HG03066 (cell line): ENCODE measurements at regions not wholly inside any gene's neighbourhood (a gene's known extent, or its start where the extent isn't known, plus 50 kb on each side); places are given as distances from the start of the nearest gene placed in this dataset.
"Not testable (repeated sequence)": the region's sequence is repeated elsewhere in the genome, so short reads cannot be mapped to it uniquely, and the experiment has no call there.

Experiments used
- ATAC-seq: cut with Tn5 transposase; IDR thresholded peaks from one replicate; pipeline ENCODE4 v1.9.1; 2021; ENCODE audit warnings: low read depth; ENCODE audit not compliant: unreplicated experiment

DNA sequence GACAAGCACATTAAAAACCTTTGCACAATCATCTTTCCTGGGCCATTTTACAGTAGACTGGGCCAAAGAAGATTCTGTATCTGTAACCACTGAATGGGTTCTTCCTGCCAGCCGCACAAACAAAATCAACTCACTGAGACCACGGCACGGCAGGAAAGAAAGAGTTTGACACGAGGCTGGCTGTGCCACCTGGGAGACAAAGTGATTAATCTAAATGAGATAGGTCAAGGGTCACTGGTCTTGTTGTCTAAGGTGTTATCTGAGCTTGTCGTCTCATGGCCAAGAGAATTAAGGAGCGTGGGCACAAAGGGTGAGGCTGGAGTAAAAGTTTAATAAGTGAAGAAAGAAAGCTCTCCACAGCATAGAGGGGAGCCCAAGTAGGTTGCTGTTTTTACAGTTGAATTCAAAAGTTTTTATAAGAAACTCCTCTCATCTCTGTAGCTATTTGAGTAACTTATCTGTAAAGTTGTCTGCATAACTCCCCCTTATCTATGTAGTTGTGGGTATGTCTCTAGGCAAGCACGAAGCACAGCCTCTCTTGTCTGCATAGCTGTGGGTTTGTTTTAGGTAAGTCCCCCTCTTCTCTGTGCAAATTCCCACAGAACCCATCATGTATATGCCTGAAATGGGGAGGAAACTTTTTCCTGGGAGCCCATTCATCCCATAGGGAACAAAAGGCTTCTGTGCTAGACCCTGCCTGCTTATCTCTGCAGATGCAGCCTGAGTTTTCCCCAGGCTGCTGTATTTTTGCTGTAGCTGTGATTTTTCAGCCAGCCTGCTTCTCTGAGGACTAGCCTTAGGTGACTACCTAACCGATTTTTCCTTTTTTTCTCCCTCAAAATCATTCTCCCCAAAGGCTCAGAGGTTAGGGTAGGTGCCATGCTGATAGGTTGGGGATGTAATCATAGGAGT, 1314.6 kb upstream of the TMEM132C start:
- ATAC-seq: no peak

DNA sequence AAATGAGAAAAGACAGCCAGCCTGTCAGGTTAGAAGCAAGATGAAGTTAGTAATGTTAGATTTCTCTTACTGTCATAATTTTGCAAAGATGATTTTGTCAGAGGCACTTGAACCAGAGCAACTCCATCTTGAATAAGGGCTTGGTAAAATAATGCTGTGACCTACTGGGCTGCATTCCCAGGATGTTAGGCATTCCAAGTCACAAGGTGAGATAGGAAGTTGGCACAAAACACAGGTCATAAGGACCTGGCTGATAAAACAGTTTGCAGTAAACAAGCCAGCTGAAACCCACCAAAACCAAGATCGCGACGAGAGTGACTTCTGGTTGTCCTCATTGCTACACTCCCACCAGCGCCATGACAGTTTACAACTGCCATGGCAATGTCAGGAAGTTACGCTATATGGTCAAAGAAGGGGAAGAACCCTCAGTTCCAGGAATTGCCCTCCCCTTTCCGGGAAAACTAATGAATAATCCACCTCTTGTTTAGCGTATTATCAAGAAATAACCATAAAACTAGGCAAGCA, 1313.5 kb upstream of the TMEM132C start:
- no peak for ATAC-seq

DNA sequence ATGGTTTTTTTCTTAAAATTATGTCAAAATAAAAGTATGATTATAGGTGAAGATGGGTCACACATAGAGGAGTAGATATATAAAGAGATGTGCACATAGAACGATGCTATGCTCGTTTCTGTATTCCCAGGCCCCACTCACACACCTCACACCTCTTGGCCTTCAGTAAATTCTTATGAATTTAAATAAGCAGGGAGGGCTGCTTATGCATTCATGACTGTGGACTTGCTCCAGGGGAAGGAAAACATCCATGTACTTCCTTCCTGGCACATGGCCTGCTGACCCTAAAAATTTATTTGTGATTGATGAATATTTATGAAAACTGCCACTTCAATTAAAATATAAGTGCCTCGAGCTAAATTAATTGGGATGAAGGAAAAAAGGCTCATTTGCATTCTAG, 1306.7 kb upstream of the TMEM132C start:
- ATAC-seq: no peak

DNA sequence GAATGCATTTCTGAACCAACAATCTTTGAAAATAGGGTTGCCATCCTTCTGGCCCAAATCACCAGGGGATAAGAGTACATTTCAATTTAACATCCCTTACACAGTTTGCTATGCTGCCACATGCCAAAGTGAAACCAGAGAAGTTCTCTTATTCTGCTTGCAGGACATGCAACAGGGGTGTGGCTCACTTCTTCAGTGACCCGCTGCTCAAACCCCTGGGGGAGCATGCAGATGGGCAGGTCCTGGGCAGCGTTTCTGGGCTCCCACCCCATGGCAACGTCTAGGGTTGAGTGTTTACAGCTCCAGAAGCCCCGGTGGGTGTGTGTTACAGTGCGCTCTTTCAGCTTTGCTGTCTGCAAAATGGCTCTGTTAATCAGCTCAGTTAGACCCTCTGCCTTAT, 1306.3 kb upstream of the TMEM132C start:
- no peak for ATAC-seq

DNA sequence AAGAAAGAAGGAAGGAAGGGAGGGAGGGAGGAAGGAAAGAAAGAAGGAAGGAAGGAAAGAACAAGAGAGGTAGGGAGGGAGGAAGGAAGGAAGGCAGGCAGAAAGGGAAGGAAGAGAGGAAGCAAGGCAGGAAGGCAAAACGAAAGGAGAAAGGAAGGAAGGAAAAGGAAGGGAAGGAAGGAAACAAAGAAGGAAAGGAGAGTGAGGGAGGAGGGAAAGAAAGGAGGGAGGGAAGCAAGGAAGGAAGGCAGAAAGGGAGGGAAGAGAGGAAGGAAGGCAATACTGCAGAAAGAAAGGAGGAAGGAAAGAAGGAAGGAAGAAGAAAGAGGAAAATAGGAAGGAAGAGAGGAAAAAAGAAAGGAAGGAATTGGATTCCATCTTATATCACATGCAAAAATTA, 1303.1 kb upstream of the TMEM132C start:
- ATAC-seq: no peak

DNA sequence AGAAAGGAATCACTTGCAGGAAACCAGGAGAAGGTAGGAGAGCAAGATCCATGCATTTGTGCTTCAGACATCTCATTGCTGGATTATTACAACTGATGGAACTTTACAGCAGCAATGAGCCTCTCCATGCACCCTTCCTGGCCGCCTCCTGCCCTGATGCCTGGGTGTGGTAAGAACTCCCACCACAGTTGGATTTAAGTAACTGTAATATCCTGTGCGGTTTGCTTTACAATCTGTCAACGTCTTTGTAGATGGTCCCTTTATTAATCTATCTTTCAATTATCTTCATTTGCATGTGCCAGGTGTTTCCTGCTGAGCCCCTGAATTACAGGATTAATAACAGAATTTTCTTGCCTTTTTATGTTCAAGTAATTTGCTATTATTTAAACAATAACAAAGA, 1300.5 kb upstream of the TMEM132C start:
- no peak for ATAC-seq

DNA sequence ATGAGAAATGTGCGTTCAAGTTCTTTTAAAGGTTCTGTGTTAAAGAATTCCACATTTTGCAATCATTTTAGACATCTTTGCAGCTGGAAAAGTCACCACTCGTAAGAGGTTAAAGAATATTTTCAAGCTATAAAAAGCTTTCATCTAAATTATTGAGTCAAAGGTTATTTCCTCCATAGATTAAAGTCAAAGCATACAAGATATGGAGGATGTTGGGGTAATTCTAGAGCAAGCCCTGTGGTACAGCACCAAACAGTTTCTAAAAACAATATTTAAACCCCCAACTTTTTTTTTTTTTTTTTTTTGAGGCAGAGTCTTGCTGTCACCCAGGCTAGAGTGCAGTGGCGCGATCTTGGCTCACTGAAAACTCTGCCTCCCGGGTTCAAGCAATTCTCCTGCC, 1299.8 kb upstream of the TMEM132C start:
- ATAC-seq: no peak

DNA sequence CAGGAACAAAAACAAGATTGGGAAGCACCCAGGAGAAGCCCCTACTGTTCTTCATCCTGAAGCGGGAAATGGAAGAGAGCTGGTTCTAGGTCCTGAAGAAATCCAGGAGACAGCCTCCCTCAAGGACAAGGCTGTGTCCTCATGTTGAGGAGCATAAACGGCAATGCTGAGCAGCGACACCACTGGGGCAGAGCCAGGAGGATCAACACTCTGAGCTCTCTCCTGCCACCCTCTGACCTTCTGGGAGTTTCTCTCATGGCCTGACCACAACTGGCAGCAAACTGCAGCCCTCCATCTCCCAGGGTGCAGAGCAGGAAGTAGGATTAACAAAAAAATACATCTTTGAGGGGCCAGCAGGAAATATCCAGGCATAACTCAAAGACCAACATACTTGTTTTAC, 1292.2 kb upstream of the TMEM132C start:
- ATAC-seq: no peak

DNA sequence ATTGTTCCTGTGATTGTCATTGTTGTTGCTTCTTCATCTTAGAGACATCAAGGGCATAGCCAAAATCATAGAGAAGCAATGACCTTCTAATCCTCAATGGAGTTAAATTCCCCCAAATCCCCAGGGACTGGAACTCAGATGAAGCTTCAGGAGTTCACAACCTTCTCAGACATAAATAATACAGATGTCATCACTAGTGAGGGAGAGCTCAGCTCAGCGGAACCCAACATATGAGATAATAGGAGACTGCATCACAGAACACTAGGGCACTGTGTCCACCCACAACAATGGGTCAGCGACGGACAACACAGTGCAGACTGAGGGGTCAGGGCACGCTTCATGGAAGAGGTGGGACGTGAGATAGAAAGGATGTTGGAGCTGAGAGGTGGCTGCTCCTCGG, 1290.4 kb upstream of the TMEM132C start:
- ATAC-seq: no peak

DNA sequence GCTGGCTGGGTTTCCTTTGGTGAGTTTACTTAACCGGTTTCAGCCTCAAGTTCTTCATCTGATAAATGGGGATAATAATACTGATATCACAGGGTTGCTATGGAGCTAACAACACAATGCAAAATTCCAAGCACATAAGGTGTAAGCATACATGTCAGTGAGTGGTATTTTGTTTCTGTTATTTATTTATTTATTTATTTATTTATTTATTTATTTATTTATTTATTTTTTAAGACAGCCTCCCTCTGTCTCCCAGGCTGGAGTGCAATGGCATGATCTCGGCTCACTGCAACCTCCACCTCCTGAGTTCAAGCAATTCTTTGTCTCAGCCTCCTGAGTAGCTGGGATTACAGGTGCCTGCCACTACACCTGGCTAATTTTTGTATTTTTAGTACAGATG, 1287.4 kb upstream of the TMEM132C start:
- ATAC-seq: not testable (repeated sequence)

DNA sequence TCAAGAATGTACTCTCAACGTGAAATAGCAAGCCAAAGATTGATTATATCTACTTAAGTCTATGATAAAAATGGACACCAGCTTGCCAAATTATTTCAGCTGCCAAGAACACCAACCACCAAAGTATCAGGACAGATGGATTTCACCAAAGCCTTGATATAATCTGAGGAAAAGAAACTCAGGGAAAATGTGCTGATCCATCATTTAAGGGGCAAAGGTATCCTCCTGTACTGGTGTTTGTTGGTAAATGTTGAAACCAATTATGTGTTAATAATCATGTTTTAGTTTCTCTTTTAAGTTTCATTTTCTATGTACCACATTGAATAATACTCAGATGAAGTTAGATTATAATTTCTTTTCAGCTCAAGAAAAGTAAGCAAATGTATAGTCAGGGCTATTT, 1284.3 kb upstream of the TMEM132C start:
- no peak for ATAC-seq

DNA sequence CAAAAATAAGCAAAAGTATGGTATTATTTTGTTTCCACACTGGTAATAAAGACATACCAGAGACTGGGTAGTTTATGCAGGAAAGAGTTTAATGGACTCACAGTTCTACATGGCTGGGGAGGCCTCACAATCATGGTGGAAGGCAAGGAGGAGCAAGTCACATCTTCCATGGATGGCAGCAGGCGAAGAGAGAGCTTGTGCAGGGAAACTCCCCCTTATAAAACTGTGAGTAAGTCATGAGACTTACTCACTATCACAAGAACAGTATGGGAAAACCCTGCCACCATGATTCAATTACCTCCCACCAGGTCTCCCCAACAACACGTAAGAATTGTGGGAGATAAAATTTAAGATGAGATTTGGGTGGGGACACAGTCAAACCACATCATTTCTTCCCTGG, 1283.2 kb upstream of the TMEM132C start:
- not testable (repeated sequence) for ATAC-seq

DNA sequence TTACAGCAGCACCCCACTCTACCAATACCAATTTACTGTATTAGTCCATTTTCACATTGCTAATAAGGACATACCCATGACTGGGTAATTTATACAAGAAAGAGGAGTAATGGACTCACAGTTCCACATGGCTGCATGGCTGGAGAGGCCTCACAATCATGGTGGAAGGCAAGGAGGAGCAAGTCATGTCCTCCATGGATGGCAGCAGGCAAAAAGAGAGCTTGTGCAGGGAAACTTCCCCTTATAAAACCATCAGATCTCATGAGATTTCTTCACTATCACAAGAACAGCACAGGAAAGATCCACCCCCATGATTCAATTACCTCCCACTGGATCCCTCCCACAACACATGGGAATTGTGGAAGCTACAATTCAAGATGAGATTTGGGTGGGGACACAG, 1281.3 kb upstream of the TMEM132C start:
- not testable (repeated sequence) for ATAC-seq

DNA sequence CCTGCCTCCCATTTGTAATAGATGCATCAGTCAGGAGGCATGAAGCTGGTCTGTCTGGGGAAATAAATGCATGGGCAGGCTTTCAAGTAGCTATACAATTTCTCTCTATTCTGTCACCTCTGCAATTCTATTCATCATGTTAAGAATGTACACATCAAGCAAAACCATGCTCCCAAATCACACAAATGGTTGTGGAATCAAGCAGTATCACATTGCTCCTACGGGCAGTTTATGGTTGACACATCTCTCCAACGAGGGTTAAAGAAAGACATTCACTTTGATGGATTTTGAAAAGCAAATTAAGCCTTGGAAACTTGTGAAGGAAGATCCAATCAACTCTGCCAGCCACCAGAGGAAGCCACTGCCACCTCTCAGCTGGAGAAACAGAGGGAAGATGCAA, 1277.4 kb upstream of the TMEM132C start:
- no peak for ATAC-seq

DNA sequence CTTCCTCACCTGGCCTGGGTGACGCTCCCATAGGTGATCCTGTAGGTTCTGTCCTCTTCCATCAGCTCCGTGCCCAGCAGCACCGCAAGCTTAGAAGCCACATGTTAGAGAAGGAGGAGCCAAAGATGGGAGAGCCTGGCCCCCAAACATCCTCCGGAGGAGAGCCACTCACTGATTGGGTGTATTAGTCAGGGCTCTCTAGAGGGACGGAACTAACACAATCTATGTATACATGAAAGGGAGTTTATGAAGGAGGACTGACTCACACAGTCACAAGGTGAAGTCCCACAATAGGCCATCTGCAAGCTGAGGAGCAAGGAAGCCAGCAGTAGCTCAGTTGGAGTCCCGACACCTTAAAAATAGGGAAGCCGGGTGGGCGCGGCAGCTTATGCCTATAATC, 1273.1 kb upstream of the TMEM132C start:
- no peak for ATAC-seq

DNA sequence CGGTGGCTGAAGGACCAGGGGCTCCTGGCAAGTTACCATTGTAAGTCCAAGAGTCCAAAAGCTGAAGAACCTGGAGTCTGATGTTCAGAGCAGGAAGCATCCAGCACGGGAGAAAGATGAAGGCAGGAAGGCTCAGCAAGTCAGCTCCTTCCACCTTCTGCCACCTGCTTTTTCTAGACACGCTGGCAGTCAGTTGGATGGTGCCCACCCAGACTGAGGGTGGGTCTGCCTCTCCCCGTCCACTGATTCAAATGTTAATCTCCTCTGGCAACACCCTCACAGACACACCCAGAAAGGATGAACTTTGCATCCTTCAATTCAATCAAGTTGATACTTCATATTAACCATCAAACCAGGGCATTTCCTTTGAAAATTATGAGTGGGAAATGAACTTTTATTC, 1272.4 kb upstream of the TMEM132C start:
- ATAC-seq: no peak

DNA sequence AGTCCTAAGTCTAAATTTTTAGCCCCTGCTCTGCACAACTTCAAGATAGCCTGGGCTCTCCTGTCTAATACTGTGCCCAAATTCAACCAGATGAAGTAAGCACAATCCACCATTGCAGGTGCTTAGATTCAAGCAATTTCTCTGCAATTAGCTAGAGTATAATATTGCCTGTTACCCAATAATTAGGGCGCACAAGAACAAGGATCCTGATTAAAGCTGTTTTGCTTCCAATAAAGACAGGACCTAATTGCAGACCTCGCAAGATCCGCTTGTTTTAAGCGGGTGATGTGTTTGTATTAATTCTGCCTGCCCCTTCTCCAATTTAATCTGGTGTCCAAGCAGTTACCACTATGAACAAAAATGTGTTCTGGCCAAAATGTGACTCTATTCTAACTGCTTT, 1268.9 kb upstream of the TMEM132C start:
- ATAC-seq: no peak

DNA sequence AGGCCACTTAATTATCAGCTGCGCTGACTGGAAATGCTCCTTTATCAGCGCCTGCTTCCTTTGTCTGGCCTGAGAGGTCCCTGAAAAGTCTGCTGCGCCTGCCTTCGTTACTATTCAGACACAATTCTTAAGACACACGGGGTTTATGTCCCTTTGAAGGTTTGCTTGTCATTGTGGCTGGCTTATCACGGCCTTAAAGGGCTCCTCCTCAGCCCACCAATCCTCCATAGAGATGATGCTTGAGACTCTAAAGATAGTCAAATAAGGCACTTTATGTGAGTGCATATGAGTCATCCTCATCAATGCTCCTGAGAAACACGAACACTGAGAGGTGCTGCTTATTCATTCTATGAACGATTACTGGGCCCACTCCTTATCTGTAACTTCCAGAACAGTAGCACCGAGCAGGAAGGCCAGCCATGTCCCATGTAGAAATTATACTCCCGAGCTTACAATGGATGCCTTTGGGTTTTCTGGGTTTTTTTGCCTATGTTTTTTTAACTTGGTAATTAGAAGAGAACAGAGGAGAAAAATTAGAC, 1268.2 kb upstream of the TMEM132C start:
- ATAC-seq: no peak

DNA sequence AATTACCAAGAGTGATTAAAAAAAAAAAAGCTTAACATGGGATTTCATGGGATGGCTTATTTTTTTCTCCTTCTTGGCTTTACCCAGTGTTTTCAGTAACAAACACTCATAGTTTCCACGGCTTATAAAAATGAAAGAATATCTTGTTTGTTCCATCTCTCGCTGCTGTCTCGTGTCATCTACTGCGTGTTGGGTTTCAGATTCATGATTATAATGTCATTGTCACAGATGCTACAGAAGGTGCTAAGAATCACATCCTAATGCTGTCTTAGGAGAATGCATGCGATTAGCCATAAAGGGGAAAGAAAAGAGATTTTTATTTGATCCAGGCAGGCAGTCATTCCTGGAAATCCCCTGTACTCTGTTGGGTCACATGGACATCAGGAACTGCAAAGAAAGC, 1267.6 kb upstream of the TMEM132C start:
- no peak for ATAC-seq

DNA sequence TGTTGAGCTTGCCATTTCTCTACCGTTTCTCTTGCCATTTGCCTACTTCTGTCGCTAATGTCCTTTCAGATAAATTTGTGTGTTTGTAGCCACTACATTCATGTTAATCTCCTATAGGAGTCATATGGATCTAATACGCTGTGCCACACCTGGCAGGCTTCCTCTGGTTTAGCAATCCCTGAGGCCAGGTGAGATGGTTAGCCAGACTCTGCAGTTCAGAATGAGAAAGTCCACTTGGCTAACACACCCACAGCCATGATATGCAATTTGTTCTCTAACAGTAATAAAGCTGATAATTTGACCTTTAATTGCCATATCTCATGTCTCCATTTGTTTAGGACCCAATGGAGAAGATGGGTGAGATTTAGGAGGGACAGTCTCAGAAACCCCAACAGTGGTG, 1261.6 kb upstream of the TMEM132C start:
- ATAC-seq: no peak

DNA sequence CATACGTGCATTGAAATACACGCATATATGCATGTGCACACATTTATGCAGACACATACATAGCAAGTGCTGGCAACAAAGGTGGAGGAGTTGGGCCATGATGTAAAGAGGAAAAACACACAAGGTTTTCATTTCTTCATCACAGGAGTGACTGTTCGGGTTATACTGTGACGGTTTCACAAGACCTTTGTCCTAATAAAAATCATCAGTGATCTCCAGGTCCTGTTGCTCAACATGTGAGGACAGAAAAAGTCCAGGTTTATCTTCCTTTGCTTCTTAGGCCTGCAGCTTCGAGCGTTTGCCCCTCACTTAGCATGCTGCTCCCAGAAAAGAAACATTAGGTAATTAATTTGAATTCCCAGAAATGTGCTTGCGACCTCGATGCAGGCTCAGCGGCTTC, 1260.0 kb upstream of the TMEM132C start:
- no peak for ATAC-seq

DNA sequence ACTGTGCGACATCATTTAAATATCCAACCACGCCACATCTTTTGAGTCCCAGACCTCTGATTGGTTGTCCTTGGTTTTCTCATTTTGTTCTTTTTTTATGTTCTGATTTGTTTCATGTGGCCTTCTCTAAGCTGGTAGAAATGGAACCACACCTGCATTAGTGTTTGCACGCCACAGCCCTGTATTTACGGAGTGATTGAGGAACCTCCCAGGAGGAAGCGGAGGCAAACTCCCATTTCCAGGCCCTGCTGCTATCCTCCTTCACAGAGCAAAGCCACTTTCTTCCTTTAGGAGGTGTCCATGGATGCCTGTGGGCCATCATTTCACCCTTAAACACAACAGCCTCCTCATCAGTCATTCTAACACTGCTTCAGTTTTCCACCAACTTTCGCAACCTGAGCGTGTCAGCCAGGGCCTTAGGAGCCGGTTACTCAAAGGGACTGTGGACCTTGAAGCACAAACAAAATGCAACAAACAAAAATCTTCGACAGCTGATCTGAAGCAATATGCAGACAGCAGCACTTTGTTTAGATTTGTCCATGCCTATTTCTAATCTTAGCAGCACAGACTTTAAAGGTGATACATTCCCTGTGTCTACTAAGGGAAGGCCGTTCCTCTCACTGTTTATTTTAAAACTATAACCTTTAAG, 1258.1 kb upstream of the TMEM132C start:
- ATAC-seq: no peak
